Liver (tissue), 8 donors: ENCODE measurements at regions not wholly inside any gene's neighbourhood (a gene's known extent, or its start where the extent isn't known, plus 50 kb on each side); places are given as distances from the start of the nearest gene placed in this dataset.
A peak's percentile ranks its signal among the peaks of the same experiment; 100 is the strongest.

ENCODE experiments used
- DNase-seq: peaks from one replicate; pipeline ENCODE4 v3.0.0-alpha.2; 2017; ENCODE audit warnings: low spot score
- H3K27ac ChIP-seq, 2 donors: one replicate each; pipeline ENCODE4 v1.7.0; 2013; ENCODE audit warnings: inconsistent platforms in 2 of 2, low read length in 2 of 2, control low read depth in 1 of 2, low read depth in 1 of 2, mild to moderate bottlenecking in 1 of 2
- H3K27me3 ChIP-seq, 4 donors: one replicate each; pipeline versions ENCODE4 v1.6.1 to v1.7.0; 2013; ENCODE audit warnings: low read length in 3 of 4, inconsistent platforms in 1 of 4, mild to moderate bottlenecking in 1 of 4, moderate library complexity in 1 of 4; ENCODE audit not compliant: control insufficient read depth in 4 of 4, insufficient read depth in 4 of 4
- H3K36me3 ChIP-seq, 4 donors: one replicate each; pipeline versions ENCODE4 v1.6.1 to v1.7.0; 2013; ENCODE audit warnings: low read length in 3 of 4, mild to moderate bottlenecking in 3 of 4, low read depth in 1 of 4, moderate library complexity in 1 of 4; ENCODE audit not compliant: control insufficient read depth in 4 of 4, insufficient read depth in 3 of 4
- H3K4me1 ChIP-seq, 4 donors: one replicate each; pipeline versions ENCODE4 v1.6.1 to v1.7.0; 2013; ENCODE audit warnings: low read length in 3 of 4, mild to moderate bottlenecking in 3 of 4, moderate library complexity in 1 of 4; ENCODE audit not compliant: control insufficient read depth in 4 of 4, insufficient read depth in 4 of 4
- H3K4me3 ChIP-seq, 3 donors: one replicate each; pipeline versions ENCODE4 v1.6.1 to v1.7.0; 2013; ENCODE audit warnings: low read length in 3 of 3, control low read depth in 1 of 3, low read depth in 1 of 3, mild to moderate bottlenecking in 1 of 3
- H3K9ac ChIP-seq, 2 donors: one replicate each; pipeline ENCODE4 v1.7.0; 2013; ENCODE audit warnings: low read length in 2 of 2, mild to moderate bottlenecking in 2 of 2, moderate library complexity in 2 of 2, control low read depth in 1 of 2, low read depth in 1 of 2
- H3K9me3 ChIP-seq, 4 donors: one replicate each; pipeline versions ENCODE4 v1.6.1 to v1.7.0; 2013; ENCODE audit warnings: low read length in 3 of 4; ENCODE audit not compliant: control insufficient read depth in 4 of 4
- ATF3 ChIP-seq: IDR thresholded peaks from 2 replicates; pipeline ENCODE4 v1.6.1; 2016; ENCODE audit warnings: antibody characterized with exemption
- CTCF ChIP-seq: fragments of 150-350 bp; IDR thresholded peaks from 2 replicates; pipeline ENCODE4 v1.5.1; 2017; ENCODE audit warnings: improper control_type of control experiment, low read depth, low read length; ENCODE audit not compliant: missing input control
- EGR1 ChIP-seq, 2 donors: IDR thresholded peaks; 2 replicates each; pipeline ENCODE4 v1.6.1; 2016 to 2018; ENCODE audit warnings: antibody characterized with exemption in 2 of 2, low read depth in 2 of 2
- FOXA1 ChIP-seq: IDR thresholded peaks from 2 replicates; pipeline ENCODE4 v1.6.1; 2016; ENCODE audit warnings: antibody characterized with exemption
- HNF4A ChIP-seq, 2 donors: conservative IDR thresholded peaks; 2 replicates each; pipeline ENCODE4 v1.6.1; 2016; ENCODE audit warnings: antibody characterized with exemption in 2 of 2, mild to moderate bottlenecking in 2 of 2
- JUND ChIP-seq, 2 donors: IDR thresholded peaks; 2 replicates each; pipeline ENCODE4 v1.6.1; 2016; ENCODE audit warnings: antibody characterized with exemption in 2 of 2
- MAX ChIP-seq: IDR thresholded peaks from 2 replicates; pipeline ENCODE4 v1.6.1; 2016; ENCODE audit warnings: antibody characterized with exemption
- NR2F2 ChIP-seq: IDR thresholded peaks from 2 replicates; pipeline ENCODE4 v1.6.1; 2016; ENCODE audit warnings: antibody characterized with exemption
- RAD21 ChIP-seq, 2 donors: IDR thresholded peaks; 2 replicates each; pipeline ENCODE4 v1.6.1; 2016; ENCODE audit warnings: antibody characterized with exemption in 2 of 2, mild to moderate bottlenecking in 2 of 2
- REST ChIP-seq: IDR thresholded peaks from 2 replicates; pipeline ENCODE4 v1.6.1; 2016; ENCODE audit warnings: antibody characterized with exemption, mild to moderate bottlenecking
- SP1 ChIP-seq: IDR thresholded peaks from 2 replicates; pipeline ENCODE4 v1.6.1; 2018; ENCODE audit warnings: antibody characterized with exemption, mild to moderate bottlenecking
- TAF1 ChIP-seq: conservative IDR thresholded peaks from 2 replicates; pipeline ENCODE4 v1.6.1; 2016; ENCODE audit warnings: antibody characterized with exemption, mild to moderate bottlenecking
- YY1 ChIP-seq: IDR thresholded peaks from 2 replicates; pipeline ENCODE4 v1.6.1; 2016; ENCODE audit warnings: antibody characterized with exemption, mild to moderate bottlenecking
- ZBTB33 ChIP-seq: IDR thresholded peaks from 2 replicates; pipeline ENCODE4 v1.6.1; 2016; ENCODE audit warnings: antibody characterized with exemption
- WGBS: extraction: QIAGEN DNeasy Blood & Tissue Kit; methylation state at CpG from one replicate; pipeline ENCODE4 v1.1.7; 2013; 5-methylcytosine and 5-hydroxymethylcytosine counted together
- donor health status: healthy.
- donor health status: healthy.
- donor health status: healthy.
- donor health status: healthy.
- donor health status: healthy.

- TF ChIP-seq CTCF (no peak), MAX (no peak), JUND (IDR thresholded peaks at IDR 0.05) (peak; percentile 81 to 86), YY1 (no peak), RAD21 (IDR thresholded peaks at IDR 0.05) (peak in 1 of 2 donors; percentile 34)
These were observed 158.0 kb downstream of the PCSK1 start (continued) for GRCh38 chr5:96275051-96275450.

- no peak for DNase-seq
- Histone ChIP-seq H3K4me3 (no peak overlapping the region), H3K9ac (no peak overlapping the region), H3K9me3 (no peaks in the 10 kb centered on the region), H3K36me3 (no peaks in the 10 kb centered on the region), H3K27me3 (no peaks in the 10 kb centered on the region), H3K27ac (no peak overlapping the region), H3K4me1 (no peaks in the 10 kb centered on the region)
- WGBS, result 87% methylated on average over 1 of the region's 1 CpG
- TF ChIP-seq FOXA1 (no peak), ATF3 (no peak), EGR1 (IDR thresholded peaks at IDR 0.05; ENCODE audit: low read depth in 2 of 2) (no peak), SP1 (no peak), CTCF (no peak), ZBTB33 (no peak), TAF1 (no peak), MAX (no peak), NR2F2 (no peak)
These were observed 167.6 kb downstream of the PCSK1 start for GRCh38 chr5:96265487-96265886.

GRCh38 chr5:96264047-96264446 is 169.0 kb downstream of the PCSK1 start:
- H3K27ac ChIP-seq, result no peak overlapping the region
- no peaks in the 10 kb centered on the region for H3K9me3 ChIP-seq
- H3K4me3 ChIP-seq, result no peak overlapping the region
- TF ChIP-seq MAX (no peak), HNF4A (conservative IDR thresholded peaks at IDR 0.05) (no peak), ZBTB33 (no peak), NR2F2 (no peak), ATF3 (no peak), REST (no peak)
- no peak overlapping the region for H3K9ac ChIP-seq
- H3K27me3 ChIP-seq, result no peaks in the 10 kb centered on the region
- no peaks in the 10 kb centered on the region for H3K36me3 ChIP-seq
- H3K4me1 ChIP-seq, result peaks cover 0 to 4% (median 3%) of the 10 kb centered on the region in 4 donors
- DNase-seq, result no peak
- WGBS, result 92% methylated on average over 3 of the region's 3 CpGs
